GM04504 (cell line): ENCODE measurements at regions not wholly inside any gene's neighbourhood (a gene's known extent, or its start where the extent isn't known, plus 50 kb on each side); places are given as distances from the start of the nearest gene placed in this dataset.
"Not testable (repeated sequence)": the region's sequence is repeated elsewhere in the genome, so short reads cannot be mapped to it uniquely, and the experiment has no call there.

Experiments used
- DNase-seq: peaks from one replicate; pipeline ENCODE4 v3.0.0-alpha.2; 2012; ENCODE audit warnings: low read depth

- no peak for DNase-seq
Measured at GRCh38 chr13:98075048-98075447, 67.8 kb upstream of the FARP1 start.

- DNase-seq: not testable (repeated sequence)
Measured at GRCh38 chr13:98076309-98076708, 66.6 kb upstream of the FARP1 start.

GRCh38 chr13:98080280-98080679 is 62.6 kb upstream of the FARP1 start:
- no peak for DNase-seq

GRCh38 chr13:98083507-98083906 is 59.4 kb upstream of the FARP1 start:
- peak; percentile 89 for DNase-seq

GRCh38 chr13:98083936-98084335 is 59.0 kb upstream of the FARP1 start:
- no peak for DNase-seq

GRCh38 chr13:98089246-98089645 is 53.6 kb upstream of the FARP1 start:
- peak; percentile 25 for DNase-seq

- no peak for DNase-seq
Measured at GRCh38 chr13:98092888-98093287, 50.0 kb upstream of the FARP1 start.
